ENCODE measurements at regions not wholly inside any gene's neighbourhood (a gene's known extent, or its start where the extent isn't known, plus 50 kb on each side); places are given as distances from the start of the nearest gene placed in this dataset.
A peak's percentile ranks its signal among the peaks of the same experiment; 100 is the strongest.

DNA sequence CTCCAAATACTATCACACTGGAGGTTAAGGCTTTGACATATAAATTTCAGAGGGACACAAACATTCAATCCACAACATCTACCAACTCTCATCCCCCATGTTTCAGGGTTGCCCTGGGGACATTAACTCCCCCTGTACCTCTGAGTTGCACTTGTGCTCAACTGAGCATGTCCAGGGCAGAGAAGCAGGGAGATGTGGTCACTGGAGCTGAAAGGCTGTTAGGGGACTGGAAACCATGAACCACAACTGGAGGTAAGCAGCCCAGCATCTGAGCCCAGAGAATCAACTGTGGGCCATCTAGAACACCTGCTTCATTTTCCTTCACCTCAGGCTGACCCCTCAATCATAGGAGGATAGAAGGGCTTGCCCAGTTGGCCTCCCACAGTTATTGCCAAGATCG lies 641.1 kb downstream of the MID1IP1 start:
- DNase-seq (ENCODE audit: extremely low spot score, insufficient read length, low read depth) (no peak), FAIRE-seq (peak; percentile 76)

DNA sequence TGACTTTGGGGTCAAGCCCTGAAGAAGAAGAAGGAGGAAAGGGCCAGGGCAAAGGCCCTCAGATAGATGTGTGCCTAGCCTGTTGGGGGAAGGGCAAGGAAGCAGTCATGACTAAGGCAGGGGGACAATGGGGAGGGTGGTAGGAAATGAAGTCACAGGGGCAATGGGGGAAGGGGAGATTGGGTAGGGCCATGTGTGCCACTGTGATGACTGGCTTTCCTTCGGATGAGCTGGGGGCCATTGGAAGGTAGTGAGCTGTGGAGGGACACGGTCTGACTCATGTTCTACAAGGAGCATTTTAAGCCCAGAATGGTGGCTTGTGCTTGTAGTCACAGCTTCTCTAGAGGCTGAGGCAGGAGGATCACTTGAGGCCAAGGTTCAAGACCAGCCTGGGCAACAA lies 642.0 kb downstream of the MID1IP1 start:
- peak; percentile 15 for FAIRE-seq
- no peak for DNase-seq (ENCODE audit: extremely low spot score, insufficient read length, low read depth)

DNA sequence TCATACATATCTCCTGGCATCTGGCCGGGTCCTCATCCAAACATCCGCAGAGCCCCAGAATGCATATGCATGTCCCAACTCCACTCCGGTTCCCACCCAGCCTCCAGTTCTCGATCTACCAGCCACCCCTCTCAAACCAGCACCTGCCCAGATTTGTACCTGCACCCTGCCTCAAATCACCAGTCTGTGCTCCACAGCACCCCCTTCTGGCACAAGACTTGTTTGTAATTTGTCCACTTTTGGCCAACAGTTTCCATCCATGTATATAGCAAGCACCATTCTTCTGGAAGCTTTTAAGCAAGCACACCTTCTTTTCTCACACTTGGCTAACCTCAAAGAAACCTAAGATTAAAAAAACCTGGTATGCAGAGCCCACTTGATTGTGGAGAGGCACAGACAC lies 644.1 kb downstream of the MID1IP1 start:
- FAIRE-seq (no peak), DNase-seq (ENCODE audit: extremely low spot score, insufficient read length, low read depth) (no peak)

DNA sequence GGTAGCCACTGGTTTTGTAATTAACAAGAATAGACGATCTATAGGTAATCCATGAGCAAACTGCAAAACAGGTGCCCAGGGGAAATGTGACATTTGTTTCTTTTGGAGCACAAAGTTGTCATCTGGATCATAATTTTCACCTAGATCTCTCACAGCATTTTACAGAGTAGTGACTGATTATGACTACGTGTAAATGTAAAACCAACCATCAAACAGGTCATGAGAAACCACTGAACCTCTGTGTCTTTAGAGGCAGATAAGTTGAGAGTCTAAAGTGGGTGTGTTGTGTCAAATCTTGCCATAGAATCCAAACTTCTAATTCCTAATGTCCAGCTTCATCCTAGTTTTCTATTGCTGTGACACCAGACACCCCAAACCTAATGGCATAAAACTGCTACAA lies 648.1 kb downstream of the MID1IP1 start:
- DNase-seq (ENCODE audit: extremely low spot score, insufficient read length, low read depth) (no peak), FAIRE-seq (no peak)

DNA sequence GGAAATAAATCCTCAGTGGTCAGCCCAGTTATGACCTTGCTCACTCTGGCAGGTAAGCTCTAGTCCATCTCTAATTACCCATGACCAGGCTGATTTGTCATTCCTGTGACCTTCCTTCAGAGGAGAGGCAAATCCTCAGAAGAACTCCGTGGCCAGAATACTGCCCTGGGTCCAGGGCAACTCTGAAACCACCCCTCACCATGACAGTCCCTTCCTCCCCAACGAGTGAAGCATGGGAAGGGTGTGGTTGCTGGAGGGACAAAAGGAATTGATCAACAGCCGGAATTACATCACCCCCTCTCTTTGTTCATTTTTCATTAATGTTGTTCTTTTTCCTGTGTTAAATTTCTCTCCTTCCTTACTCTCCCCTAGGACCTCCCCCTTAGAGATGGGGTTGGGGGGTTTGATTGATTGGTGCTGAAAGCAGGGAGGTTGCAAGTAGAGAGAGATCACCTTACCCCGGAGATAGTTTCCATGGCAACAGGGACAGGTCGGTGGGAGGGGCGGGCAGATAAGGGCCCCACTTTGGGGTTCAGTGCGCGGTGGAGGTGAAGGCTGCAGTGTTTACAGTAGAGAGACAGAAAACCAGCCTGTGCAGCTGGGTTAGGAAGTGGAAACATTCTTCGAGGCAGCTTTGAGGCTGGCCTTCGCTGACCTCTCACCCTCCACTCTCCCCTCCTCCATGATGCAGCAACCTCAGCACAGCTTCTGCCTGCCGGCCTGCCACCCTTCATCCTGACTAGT lies 647.4 kb downstream of the BCOR start:
- no peak for DNase-seq (ENCODE audit: extremely low spot score, insufficient read length, low read depth)
- no peak for FAIRE-seq

DNA sequence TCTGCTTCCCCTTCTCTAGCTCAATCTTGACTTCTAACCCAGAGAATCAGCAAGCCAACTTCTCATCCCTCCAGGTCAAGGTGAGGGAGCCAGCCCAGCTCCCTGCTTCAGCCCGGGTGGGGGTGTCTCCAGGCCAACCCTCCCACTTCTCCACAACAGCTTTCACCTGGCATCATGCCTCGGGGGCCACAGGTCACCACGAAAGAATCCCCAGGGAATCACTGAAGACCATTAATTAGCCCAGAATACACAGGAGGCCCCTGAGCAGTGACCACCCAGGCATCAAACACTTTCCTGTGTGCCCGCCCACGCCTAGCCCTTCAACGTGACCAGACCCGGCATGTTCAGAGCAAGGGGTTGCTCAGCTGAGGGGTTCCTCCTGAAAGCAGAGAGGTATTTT lies 646.7 kb downstream of the BCOR start:
- no peak for DNase-seq (ENCODE audit: extremely low spot score, insufficient read length, low read depth)
- no peak for FAIRE-seq

DNA sequence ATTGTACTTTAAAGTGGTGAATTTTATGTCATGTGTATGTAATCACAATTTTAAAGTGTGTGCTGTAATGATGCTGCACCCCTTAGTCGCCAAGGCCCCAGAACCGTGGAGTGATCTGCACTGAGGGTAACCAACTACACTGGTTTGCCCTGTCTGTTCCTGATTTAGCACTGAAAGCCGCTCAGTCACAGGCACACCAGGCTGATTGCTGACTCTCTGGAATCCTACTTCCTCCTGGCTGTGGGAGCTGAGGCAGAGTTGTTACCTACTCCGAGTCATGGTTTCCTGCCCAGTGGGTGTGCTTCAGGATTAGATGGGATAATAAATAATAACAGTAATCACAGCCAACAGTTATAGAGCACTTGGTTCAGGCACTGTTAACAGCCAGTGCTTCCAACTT lies 645.4 kb downstream of the BCOR start:
- no peak for DNase-seq (ENCODE audit: extremely low spot score, insufficient read length, low read depth)
- FAIRE-seq: no peak

DNA sequence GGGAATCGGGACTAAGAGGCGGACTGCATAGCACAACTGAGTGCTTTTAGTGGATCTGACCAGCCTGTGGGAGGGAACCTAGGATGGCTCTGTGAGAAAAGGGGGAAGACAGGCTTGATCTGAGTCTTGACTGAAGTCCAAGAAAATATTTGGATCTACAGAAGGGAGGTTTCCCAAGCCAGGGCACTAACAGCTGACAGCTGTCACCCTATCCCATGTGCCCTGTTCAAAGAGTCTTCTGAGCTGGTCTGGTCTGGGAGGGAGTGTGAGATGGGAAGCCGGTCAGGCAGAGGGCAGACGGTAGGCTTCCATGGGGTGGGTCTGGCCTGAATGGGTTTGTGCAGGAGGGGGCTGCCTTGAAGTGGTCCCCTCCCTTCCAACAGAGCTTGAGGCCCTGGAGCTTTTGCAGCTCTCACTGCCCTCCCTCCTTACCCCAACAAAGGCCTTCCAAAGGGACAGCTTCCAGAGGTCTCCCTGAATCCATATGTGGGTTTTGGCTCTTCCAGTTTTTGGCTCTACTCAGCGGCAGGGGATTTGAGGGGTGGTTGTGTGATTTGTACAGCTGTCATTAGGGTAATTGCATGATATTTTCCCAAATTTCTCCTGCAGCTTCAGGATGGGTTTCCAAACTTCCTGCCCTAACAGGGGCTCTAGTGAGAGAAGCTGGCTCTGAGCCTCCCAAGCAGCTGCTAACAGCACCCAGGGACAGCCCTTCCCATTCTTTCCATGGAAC lies 643.7 kb downstream of the BCOR start:
- FAIRE-seq: no peak
- DNase-seq (ENCODE audit: extremely low spot score, insufficient read length, low read depth): no peak

DNA sequence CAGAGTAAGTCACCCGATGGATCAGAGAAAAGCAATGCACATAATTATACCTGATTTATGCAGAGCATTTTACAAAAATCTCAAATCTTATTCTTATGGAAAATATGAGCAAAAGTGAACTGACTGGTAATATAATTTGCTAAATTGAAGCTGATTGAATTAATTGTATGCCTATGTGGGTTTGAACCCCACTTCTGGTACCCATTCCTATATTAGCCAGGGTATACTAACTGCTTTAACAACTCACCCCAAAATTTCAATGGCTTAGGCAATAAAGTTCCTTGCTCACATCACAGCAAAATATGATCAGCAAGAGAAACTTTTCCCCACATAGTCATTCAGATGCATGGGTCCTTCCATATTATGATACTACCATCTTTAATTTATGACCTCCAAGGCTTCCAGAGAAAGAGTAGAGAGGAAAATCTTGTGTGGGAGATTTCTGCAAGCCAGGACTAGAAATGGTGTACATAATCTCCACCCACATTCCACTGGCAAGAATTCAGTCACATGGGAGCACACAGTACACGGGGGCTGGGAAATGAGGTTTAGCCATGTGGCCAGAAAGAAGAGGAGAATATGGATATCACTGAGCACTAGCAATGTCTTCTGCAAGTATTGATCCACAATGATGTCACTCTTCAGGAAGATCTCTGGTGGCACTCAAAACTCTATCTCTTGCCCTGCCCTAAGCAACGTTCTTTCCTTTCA lies 640.7 kb downstream of the BCOR start:
- no peak for DNase-seq (ENCODE audit: extremely low spot score, insufficient read length, low read depth)
- FAIRE-seq: no peak

DNA sequence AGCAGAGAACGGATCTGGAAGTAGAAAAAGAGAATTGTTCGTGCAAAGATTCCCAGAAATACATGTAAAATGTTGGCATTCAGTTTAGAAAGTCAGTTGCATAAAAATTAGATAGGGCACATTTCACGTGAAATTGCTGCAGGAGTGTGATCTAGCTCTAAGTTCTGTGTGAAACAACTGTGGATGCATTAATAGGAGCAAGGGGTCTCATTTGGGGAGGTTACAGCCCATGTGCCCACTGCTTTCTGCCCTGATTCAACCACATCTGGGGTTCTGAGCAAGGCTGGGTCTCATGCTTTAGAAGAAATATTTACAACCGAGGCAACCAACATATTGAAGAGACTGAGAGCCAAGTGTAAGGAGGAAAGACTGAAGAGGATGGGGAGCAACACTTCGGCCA lies 639.0 kb downstream of the BCOR start:
- no peak for FAIRE-seq
- no peak for DNase-seq (ENCODE audit: extremely low spot score, insufficient read length, low read depth)

DNA sequence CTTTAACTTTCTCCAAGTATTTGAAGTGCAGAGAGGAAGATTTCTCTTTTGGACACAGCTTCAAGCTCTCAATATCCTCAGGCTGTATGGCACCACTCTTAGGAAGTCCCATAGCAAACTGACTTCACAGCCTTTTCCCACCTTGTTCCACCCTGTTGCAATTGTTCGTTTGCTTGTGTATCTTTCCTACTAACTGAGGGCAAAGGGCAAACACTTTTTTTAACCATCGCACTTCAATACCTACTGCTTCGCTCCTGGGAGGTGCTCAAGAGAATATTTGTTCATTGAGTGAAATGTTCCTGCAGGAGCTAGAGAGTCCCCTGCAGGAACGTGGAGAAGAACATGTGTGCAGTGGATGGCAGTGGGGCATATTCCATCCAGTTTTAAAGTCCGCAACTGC lies 638.6 kb downstream of the BCOR start:
- DNase-seq (ENCODE audit: extremely low spot score, insufficient read length, low read depth) (no peak), FAIRE-seq (no peak)

DNA sequence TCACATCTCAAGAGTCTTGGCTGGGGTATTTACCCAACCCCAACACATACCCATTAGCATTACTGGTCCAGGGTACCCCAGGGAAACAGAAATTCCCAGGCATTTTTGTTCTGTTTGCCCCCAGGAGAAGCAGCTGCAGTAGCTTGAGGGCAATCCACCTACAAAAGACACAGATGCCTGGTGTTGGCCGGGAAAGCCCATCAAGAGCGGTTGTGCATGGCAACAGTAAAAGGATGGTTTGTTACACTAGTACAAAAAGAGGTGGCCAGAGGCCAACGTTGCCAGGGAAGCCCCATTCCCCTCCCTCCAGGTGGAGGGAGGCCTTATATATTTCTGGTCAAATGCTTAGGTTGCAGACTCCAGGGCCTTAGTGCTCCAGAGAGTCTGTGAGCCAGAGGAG lies 637.8 kb downstream of the BCOR start:
- no peak for DNase-seq (ENCODE audit: extremely low spot score, insufficient read length, low read depth)
- no peak for FAIRE-seq

DNA sequence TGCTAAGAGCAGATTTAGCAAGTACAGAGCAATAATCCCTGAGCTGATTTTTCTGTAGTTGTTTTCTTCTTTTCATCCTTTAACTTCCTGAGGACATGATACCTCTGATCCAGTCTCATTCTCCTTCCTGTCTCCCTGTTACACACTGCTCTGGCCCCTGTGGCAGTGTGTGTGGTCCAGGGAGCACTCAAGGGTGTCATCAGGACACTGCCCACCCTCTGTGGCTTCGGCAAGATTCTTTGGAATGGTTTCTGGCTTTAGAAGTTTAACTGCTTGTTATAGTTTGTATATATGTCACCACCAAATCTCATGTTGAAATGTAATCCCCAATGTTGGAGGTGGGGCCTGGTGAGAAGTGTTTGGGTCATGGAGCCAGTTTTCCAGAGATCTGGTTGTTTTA lies 637.3 kb downstream of the BCOR start:
- FAIRE-seq: no peak
- DNase-seq (ENCODE audit: extremely low spot score, insufficient read length, low read depth): no peak

DNA sequence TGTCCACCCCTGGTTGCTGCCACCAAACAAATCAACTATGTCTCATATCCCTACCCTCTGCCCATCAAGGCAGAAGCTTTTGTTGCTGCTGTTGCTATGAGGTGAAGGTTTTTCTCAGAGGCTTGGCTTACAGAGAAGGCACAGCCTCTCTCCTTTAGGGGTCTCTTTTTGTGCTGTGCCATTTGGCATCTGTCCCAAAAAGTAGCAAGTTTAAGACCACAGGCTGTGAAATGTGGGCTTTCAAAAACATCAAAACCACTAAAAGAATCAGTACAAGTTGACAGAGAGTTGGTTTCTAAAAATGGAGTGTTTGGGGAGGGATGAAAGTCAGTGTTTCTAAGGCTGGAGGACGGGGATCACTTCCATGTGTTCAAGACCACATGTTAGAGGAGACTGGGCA lies 634.9 kb downstream of the BCOR start:
- DNase-seq (ENCODE audit: extremely low spot score, insufficient read length, low read depth): no peak
- FAIRE-seq: no peak

DNA sequence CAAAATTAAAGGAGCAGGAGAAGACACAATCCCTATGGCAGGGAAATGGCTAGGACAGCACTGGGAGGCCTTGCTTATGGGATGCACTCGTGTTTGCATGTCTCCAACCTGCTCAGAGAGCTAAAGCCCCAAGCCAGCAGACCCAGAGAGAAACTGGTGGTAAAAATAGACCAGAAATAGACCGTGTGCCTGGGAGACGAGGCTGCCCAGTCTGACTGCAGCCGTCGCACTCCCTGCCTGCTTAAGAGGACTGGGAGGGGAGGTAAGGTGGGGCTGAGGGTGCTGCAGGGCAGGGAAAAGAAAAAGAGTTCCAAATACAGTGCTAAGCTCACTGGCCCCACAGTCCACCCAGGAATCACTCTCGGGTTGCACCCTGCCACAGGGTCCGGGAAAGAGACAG lies 633.5 kb downstream of the BCOR start:
- DNase-seq (ENCODE audit: extremely low spot score, insufficient read length, low read depth) (no peak), FAIRE-seq (no peak)

DNA sequence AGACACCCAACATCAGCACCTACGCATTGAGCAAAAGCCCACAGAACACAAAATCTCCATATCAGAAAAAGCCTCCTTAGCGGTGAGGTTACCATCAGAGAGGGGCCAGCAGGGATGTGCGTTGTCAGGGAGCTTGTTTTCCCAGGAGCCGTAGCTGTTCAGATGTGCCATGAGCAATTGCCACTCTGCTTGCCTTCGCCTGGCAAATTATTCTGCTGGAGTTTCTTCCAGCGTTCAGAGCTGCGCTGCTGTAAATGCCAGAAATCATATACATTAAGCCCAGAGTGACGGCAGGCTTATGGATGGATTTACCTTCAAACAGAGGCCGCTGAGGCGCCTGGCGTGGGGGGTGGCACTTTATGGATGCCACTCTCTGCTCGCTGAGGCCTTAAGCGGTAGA lies 632.3 kb downstream of the BCOR start:
- no peak for FAIRE-seq
- no peak for DNase-seq (ENCODE audit: extremely low spot score, insufficient read length, low read depth)

DNA sequence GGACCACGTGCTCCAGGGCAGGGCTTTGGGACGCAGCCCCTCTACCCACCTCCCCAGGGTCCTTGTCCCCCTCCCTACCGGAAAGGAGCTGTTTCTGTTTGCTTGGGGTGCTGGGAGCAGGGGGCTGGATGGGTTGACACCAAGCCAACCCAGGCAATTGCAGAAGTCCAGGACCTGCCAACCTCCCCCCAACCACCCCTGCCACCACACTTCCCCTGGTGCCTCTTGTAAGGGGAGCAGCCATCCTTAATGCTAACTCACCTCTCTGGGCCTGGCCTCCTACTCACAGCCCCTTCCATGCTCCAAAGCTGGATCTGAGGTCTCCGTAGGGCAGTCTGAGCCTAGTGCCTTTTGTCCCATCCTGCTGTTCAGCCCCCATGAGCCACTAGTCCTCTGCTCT lies 631.9 kb downstream of the BCOR start:
- FAIRE-seq (no peak), DNase-seq (ENCODE audit: extremely low spot score, insufficient read length, low read depth) (no peak)

DNA sequence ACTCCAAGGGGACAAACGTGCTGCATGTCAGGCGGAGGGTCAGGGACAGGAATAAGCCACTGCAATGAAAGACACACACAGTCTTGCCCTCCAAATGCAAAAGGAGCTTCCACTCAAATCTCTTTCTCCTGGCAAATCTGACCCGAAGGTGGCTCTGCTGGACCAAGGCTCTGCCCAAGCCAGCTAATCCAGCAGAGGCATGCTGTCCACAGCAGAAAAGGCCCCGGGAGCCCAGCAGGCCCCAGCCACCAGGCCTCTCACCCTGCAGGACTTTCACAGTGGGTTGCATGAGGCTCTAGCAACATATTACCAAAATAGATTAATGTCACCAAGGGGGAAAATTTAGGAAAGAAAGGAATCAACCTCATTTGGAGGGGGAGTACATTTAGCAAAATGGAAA lies 628.6 kb downstream of the BCOR start:
- DNase-seq (ENCODE audit: extremely low spot score, insufficient read length, low read depth): no peak
- FAIRE-seq: no peak

DNA sequence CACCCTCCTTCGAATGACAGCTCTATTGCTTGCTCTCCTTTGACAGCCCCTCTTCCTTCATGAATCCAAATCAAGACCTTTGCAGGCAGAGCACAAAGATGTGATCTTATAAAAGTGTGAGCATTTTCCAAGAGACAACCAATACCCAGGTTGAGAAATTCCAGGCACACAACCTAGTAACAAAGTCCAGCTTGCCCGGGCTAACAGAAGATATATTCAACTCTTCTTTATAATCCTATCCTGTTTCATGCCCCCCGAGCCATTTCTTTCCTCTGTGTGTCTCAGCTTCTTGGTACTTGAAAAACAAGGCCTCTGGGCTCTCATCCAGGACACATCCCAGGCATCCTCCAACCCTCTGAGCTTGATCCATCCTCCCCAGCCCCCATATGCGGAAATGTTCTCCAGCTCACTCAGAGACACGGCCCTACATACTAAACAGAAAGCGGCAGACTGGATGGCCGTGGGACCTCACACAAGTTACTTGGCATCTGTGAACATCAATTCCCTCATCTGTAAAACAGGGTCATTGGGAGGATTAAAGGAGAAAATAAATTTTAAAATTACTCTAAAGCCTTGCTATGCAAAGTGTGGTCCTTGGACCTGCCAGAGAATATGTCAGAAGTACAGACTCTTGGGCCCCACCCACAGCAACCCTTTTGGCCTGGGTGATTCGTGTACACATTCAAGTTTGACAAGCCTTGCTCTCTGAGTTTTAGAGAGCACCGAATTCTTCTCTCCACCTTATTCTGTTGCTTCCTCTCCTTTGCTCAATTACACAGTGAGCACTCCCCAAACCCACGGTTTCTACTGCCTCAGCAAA lies 627.0 kb downstream of the BCOR start:
- DNase-seq (ENCODE audit: extremely low spot score, insufficient read length, low read depth) (no peak), FAIRE-seq (no peak)

DNA sequence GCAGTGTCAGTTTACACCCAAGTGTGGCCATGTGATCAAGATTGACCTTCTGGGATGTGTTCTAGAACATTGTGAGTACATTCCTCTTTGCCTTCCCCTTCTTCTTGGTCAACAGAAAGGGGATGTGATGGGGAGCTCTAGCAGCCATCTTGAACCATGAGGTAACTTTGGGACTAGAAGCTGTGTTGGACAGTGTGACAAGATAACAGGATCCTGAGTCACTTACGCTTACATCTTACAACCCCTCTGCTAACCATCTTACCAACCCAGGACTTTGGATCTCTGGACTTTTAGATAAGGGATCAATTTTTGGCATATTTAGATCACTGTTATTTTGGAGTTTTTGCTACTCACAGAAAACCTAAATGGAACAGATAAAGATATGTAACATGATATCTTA lies 625.6 kb downstream of the BCOR start:
- DNase-seq (ENCODE audit: extremely low spot score, insufficient read length, low read depth): no peak
- no peak for FAIRE-seq

DNA sequence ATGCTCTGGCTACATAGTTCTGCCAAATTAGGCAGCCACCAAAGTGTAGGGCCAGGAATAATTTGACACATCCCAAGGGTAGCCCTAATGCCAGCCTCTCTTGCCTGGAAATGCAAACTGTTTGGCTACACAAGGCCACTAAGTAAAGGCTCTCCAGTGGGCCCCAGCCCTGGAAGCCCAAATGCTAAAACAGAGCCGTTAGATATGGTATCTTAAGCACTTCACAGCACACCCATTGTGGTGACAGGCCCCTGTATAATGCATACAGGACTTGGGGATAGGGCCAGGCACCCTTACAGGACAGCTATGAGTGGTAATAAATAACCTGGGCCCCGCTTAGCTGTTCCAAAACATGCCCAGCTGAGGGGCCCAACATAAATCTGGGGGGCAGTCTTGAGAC lies 623.9 kb downstream of the BCOR start:
- FAIRE-seq (no peak), DNase-seq (ENCODE audit: extremely low spot score, insufficient read length, low read depth) (no peak)
